ENCODE measurements at regions not wholly inside any gene's neighbourhood (a gene's known extent, or its start where the extent isn't known, plus 50 kb on each side); places are given as distances from the start of the nearest gene placed in this dataset.

GRCh38 chr4:28254003-28254402 is 1393.4 kb downstream of the STIM2 start:
- Histone ChIP-seq H2BK5ac (ENCODE audit: low read length) (no peak overlapping the region), H2BK120ac (ENCODE audit: low read depth, low read length) (no peak overlapping the region), H3K4ac (ENCODE audit: low read depth, low read length) (no peak overlapping the region), H3K4me3 (ENCODE audit: low read length) (no peak overlapping the region), H3K36me3 (ENCODE audit: control insufficient read depth, insufficient read depth, low read length) (no peaks in the 10 kb centered on the region), H3K27me3 (ENCODE audit: insufficient read depth, low read length, poor library complexity) (no peaks in the 10 kb centered on the region), H3K23ac (ENCODE audit: low read length) (no peak overlapping the region), H2AK5ac (ENCODE audit: low read length) (no peak overlapping the region), H2BK15ac (replicated peaks; ENCODE audit: low read depth) (no peak overlapping the region), H3K27ac (ENCODE audit: low read depth, low read length) (no peak overlapping the region), H4K5ac (ENCODE audit: low read length) (no peak overlapping the region), H3K79me2 (ENCODE audit: control insufficient read depth, insufficient read depth, low read length) (no peaks in the 10 kb centered on the region), H4K8ac (ENCODE audit: low read depth, low read length) (no peak overlapping the region), H3K4me2 (ENCODE audit: low read length) (no peak overlapping the region), H3K9ac (ENCODE audit: low read length) (no peak overlapping the region), H3K79me1 (ENCODE audit: low read length) (no peaks in the 10 kb centered on the region), H3K18ac (ENCODE audit: low read length) (no peak overlapping the region), H3K4me1 (ENCODE audit: control insufficient read depth, low read depth, low read length) (no peaks in the 10 kb centered on the region), H3K56ac (ENCODE audit: low read length) (no peak overlapping the region)
- WGBS (ENCODE audit: extremely low coverage, insufficient coverage, low lambda C conversion rate) = no CpG with 5 or more reads among the region's 3 CpGs
- DNase-seq = no peak

DNA sequence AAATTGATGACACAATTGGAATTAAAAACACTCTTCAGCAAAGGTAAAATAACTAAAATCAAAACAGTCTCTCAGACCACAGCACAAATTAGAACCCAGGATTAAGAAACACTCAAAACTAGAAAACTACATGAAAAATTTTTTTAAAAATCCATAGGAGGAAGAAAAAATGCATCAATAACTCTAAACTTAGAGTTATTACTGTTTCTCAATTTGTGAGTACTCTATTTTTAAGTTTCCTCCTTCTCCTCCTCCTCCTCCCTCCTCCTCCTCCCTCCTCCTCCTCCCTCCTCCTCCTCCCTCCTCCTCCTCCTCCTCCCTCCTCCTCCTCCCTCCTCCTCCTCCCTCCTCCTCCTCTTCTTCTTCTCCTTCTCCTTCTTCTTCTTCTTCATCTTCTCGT is 1395.7 kb downstream of the STIM2 start:
- Histone ChIP-seq H3K18ac (ENCODE audit: low read length) (no peak overlapping the region), H2BK5ac (ENCODE audit: low read length) (no peak overlapping the region), H3K23ac (ENCODE audit: low read length) (no peak overlapping the region), H3K27me3 (ENCODE audit: insufficient read depth, low read length, poor library complexity) (no peaks in the 10 kb centered on the region), H3K79me1 (ENCODE audit: low read length) (no peaks in the 10 kb centered on the region), H4K5ac (ENCODE audit: low read length) (no peak overlapping the region), H2BK120ac (ENCODE audit: low read depth, low read length) (no peak overlapping the region), H3K4ac (ENCODE audit: low read depth, low read length) (no peak overlapping the region), H3K27ac (ENCODE audit: low read depth, low read length) (no peak overlapping the region), H3K4me1 (ENCODE audit: control insufficient read depth, low read depth, low read length) (no peaks in the 10 kb centered on the region), H3K4me3 (ENCODE audit: low read length) (no peak overlapping the region), H3K9ac (ENCODE audit: low read length) (no peak overlapping the region), H3K79me2 (ENCODE audit: control insufficient read depth, insufficient read depth, low read length) (no peaks in the 10 kb centered on the region), H2BK15ac (replicated peaks; ENCODE audit: low read depth) (no peak overlapping the region), H2AK5ac (ENCODE audit: low read length) (no peak overlapping the region), H3K4me2 (ENCODE audit: low read length) (no peak overlapping the region), H4K8ac (ENCODE audit: low read depth, low read length) (no peak overlapping the region), H3K36me3 (ENCODE audit: control insufficient read depth, insufficient read depth, low read length) (no peaks in the 10 kb centered on the region), H3K56ac (ENCODE audit: low read length) (no peak overlapping the region)
- WGBS (ENCODE audit: extremely low coverage, insufficient coverage, low lambda C conversion rate) = no CpG with 5 or more reads among the region's 1 CpG
- DNase-seq = no peak

GRCh38 chr4:28259951-28260350 is 1399.3 kb downstream of the STIM2 start:
- H3K18ac ChIP-seq (ENCODE audit: low read length) = no peak overlapping the region
- no peak overlapping the region for H4K5ac ChIP-seq (ENCODE audit: low read length)
- no peaks in the 10 kb centered on the region for H3K27me3 ChIP-seq (ENCODE audit: insufficient read depth, low read length, poor library complexity)
- no peaks in the 10 kb centered on the region for H3K36me3 ChIP-seq (ENCODE audit: control insufficient read depth, insufficient read depth, low read length)
- no peak overlapping the region for H3K4me2 ChIP-seq (ENCODE audit: low read length)
- H3K4ac ChIP-seq (ENCODE audit: low read depth, low read length) = no peak overlapping the region
- no peak overlapping the region for H3K56ac ChIP-seq (ENCODE audit: low read length)
- no peak overlapping the region for H2BK5ac ChIP-seq (ENCODE audit: low read length)
- no peak for DNase-seq
- H2BK120ac ChIP-seq (ENCODE audit: low read depth, low read length) = no peak overlapping the region
- no peak overlapping the region for H2AK5ac ChIP-seq (ENCODE audit: low read length)
- no peak overlapping the region for H3K9ac ChIP-seq (ENCODE audit: low read length)
- H3K27ac ChIP-seq (ENCODE audit: low read depth, low read length) = no peak overlapping the region
- 100% methylated on average over 1 of the region's 1 CpG for WGBS (ENCODE audit: extremely low coverage, insufficient coverage, low lambda C conversion rate)
- H3K4me3 ChIP-seq (ENCODE audit: low read length) = no peak overlapping the region
- no peak overlapping the region for H3K23ac ChIP-seq (ENCODE audit: low read length)
- H3K79me1 ChIP-seq (ENCODE audit: low read length) = no peaks in the 10 kb centered on the region
- no peaks in the 10 kb centered on the region for H3K4me1 ChIP-seq (ENCODE audit: control insufficient read depth, low read depth, low read length)
- no peak overlapping the region for H4K8ac ChIP-seq (ENCODE audit: low read depth, low read length)
- H3K79me2 ChIP-seq (ENCODE audit: control insufficient read depth, insufficient read depth, low read length) = no peaks in the 10 kb centered on the region
- H2BK15ac ChIP-seq (replicated peaks; ENCODE audit: low read depth) = no peak overlapping the region

GRCh38 chr4:28267166-28267565 is 1406.5 kb downstream of the STIM2 start:
- H4K5ac ChIP-seq (ENCODE audit: low read length) = no peak overlapping the region
- H3K79me2 ChIP-seq (ENCODE audit: control insufficient read depth, insufficient read depth, low read length) = no peaks in the 10 kb centered on the region
- no peak overlapping the region for H3K4me3 ChIP-seq (ENCODE audit: low read length)
- no peak overlapping the region for H3K4me2 ChIP-seq (ENCODE audit: low read length)
- WGBS (ENCODE audit: extremely low coverage, insufficient coverage, low lambda C conversion rate) = no CpG with 5 or more reads among the region's 1 CpG
- no peak overlapping the region for H2AK5ac ChIP-seq (ENCODE audit: low read length)
- no peaks in the 10 kb centered on the region for H3K79me1 ChIP-seq (ENCODE audit: low read length)
- no peak overlapping the region for H3K4ac ChIP-seq (ENCODE audit: low read depth, low read length)
- H3K23ac ChIP-seq (ENCODE audit: low read length) = no peak overlapping the region
- no peak overlapping the region for H3K18ac ChIP-seq (ENCODE audit: low read length)
- no peaks in the 10 kb centered on the region for H3K27me3 ChIP-seq (ENCODE audit: insufficient read depth, low read length, poor library complexity)
- no peak overlapping the region for H4K8ac ChIP-seq (ENCODE audit: low read depth, low read length)
- H3K9ac ChIP-seq (ENCODE audit: low read length) = no peak overlapping the region
- no peaks in the 10 kb centered on the region for H3K4me1 ChIP-seq (ENCODE audit: control insufficient read depth, low read depth, low read length)
- H3K27ac ChIP-seq (ENCODE audit: low read depth, low read length) = no peak overlapping the region
- H3K56ac ChIP-seq (ENCODE audit: low read length) = no peak overlapping the region
- no peak overlapping the region for H2BK15ac ChIP-seq (replicated peaks; ENCODE audit: low read depth)
- no peak for DNase-seq
- no peak overlapping the region for H2BK5ac ChIP-seq (ENCODE audit: low read length)
- H3K36me3 ChIP-seq (ENCODE audit: control insufficient read depth, insufficient read depth, low read length) = no peaks in the 10 kb centered on the region
- H2BK120ac ChIP-seq (ENCODE audit: low read depth, low read length) = no peak overlapping the region

DNA sequence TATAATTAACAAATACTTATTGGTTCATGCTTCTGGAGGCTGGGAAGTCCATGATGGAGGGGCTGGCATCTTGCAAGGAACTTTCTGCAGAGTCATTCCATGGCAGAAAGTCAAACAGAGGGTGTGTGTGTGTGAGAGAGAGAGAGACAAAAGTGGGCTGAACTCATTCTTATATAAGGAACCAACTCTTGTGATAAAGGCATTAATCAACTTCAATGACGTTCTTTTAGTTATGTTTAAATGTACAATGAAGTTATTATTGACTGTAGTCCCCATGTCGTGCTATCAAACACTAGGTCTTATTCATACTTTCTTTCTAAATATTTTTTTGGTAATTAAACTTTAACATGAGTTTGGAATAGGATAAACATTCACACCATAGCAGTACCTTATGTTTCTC is 1408.8 kb downstream of the STIM2 start:
- Histone ChIP-seq H2BK5ac (ENCODE audit: low read length) (no peak overlapping the region), H2AK5ac (ENCODE audit: low read length) (no peak overlapping the region), H3K27me3 (ENCODE audit: insufficient read depth, low read length, poor library complexity) (no peaks in the 10 kb centered on the region), H4K5ac (ENCODE audit: low read length) (no peak overlapping the region), H3K36me3 (ENCODE audit: control insufficient read depth, insufficient read depth, low read length) (no peaks in the 10 kb centered on the region), H3K4me2 (ENCODE audit: low read length) (no peak overlapping the region), H3K79me1 (ENCODE audit: low read length) (no peaks in the 10 kb centered on the region), H3K18ac (ENCODE audit: low read length) (no peak overlapping the region), H2BK120ac (ENCODE audit: low read depth, low read length) (no peak overlapping the region), H3K9ac (ENCODE audit: low read length) (no peak overlapping the region), H3K4me3 (ENCODE audit: low read length) (no peak overlapping the region), H3K27ac (ENCODE audit: low read depth, low read length) (no peak overlapping the region), H3K4me1 (ENCODE audit: control insufficient read depth, low read depth, low read length) (no peaks in the 10 kb centered on the region), H2BK15ac (replicated peaks; ENCODE audit: low read depth) (no peak overlapping the region), H3K23ac (ENCODE audit: low read length) (no peak overlapping the region), H3K56ac (ENCODE audit: low read length) (no peak overlapping the region), H3K4ac (ENCODE audit: low read depth, low read length) (no peak overlapping the region), H4K8ac (ENCODE audit: low read depth, low read length) (no peak overlapping the region), H3K79me2 (ENCODE audit: control insufficient read depth, insufficient read depth, low read length) (no peaks in the 10 kb centered on the region)
- no peak for DNase-seq
- no CpG with 5 or more reads among the region's 2 CpGs for WGBS (ENCODE audit: extremely low coverage, insufficient coverage, low lambda C conversion rate)

DNA sequence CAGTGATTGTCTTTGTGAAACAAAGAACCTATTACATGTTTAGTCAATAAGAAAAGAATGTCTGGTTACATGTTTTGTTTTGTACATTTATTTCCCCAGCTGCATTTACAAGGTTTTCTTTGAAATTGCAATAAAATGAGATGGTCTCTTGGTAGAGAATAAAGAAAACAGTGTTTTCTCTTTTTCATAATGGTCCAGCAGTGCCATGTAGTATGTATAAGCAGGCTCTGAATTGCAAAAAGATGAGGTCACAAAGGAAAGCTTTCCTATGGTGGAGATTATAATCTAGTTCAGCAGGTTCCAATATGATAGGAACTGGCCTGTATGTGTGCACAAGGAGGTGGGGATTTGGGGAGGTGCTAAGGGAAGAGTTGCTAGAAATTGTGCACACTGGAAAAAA is 1417.3 kb downstream of the STIM2 start:
- no peak for DNase-seq
- H3K27ac ChIP-seq (ENCODE audit: low read depth, low read length) = no peak overlapping the region
- no peak overlapping the region for H2BK5ac ChIP-seq (ENCODE audit: low read length)
- H3K4me3 ChIP-seq (ENCODE audit: low read length) = no peak overlapping the region
- no peak overlapping the region for H3K56ac ChIP-seq (ENCODE audit: low read length)
- no peaks in the 10 kb centered on the region for H3K79me2 ChIP-seq (ENCODE audit: control insufficient read depth, insufficient read depth, low read length)
- no peaks in the 10 kb centered on the region for H3K79me1 ChIP-seq (ENCODE audit: low read length)
- H3K9ac ChIP-seq (ENCODE audit: low read length) = no peak overlapping the region
- no peak overlapping the region for H4K8ac ChIP-seq (ENCODE audit: low read depth, low read length)
- no peak overlapping the region for H2BK15ac ChIP-seq (replicated peaks; ENCODE audit: low read depth)
- no peaks in the 10 kb centered on the region for H3K27me3 ChIP-seq (ENCODE audit: insufficient read depth, low read length, poor library complexity)
- no peak overlapping the region for H4K5ac ChIP-seq (ENCODE audit: low read length)
- H3K18ac ChIP-seq (ENCODE audit: low read length) = peak overlapping the region; percentile 51
- no peak overlapping the region for H2BK120ac ChIP-seq (ENCODE audit: low read depth, low read length)
- H3K23ac ChIP-seq (ENCODE audit: low read length) = no peak overlapping the region
- H2AK5ac ChIP-seq (ENCODE audit: low read length) = no peak overlapping the region
- H3K4me2 ChIP-seq (ENCODE audit: low read length) = no peak overlapping the region
- H3K36me3 ChIP-seq (ENCODE audit: control insufficient read depth, insufficient read depth, low read length) = no peaks in the 10 kb centered on the region
- H3K4ac ChIP-seq (ENCODE audit: low read depth, low read length) = no peak overlapping the region
- H3K4me1 ChIP-seq (ENCODE audit: control insufficient read depth, low read depth, low read length) = no peaks in the 10 kb centered on the region

All from mesendoderm (in vitro differentiated cells).